Brain pericyte (primary cell): ENCODE measurements at regions not wholly inside any gene's neighbourhood (a gene's known extent, or its start where the extent isn't known, plus 50 kb on each side); places are given as distances from the start of the nearest gene placed in this dataset.
"Not testable (repeated sequence)": the region's sequence is repeated elsewhere in the genome, so short reads cannot be mapped to it uniquely, and the experiment has no call there.

Experiments
- DNase-seq: peaks from one replicate; pipeline ENCODE4 v3.0.0-alpha.2; 2012; ENCODE audit warnings: low read depth, low spot score

DNA sequence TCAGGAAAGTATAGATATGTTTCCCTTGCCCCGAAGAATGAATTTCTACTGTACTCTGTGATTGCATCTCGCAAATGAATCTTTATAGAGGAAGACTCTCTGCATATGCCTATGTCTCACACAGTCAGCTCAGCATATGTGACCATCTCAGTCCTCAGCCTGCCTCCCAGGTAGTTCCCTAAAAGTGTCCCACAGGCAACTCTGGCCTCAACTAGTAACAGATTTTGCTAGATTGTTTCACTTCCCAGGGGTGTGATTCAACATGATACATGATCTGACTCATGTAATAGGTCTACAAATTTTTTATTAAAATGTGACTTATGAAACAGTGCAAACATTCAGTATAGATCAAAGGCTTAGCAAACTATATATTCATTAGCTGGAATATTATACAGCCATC lies 296.6 kb upstream of the CRIM1 start:
- DNase-seq = no peak

- DNase-seq = no peak
These were observed 297.5 kb upstream of the CRIM1 start for GRCh38 chr2:36058076-36058475.

- DNase-seq = no peak
These were observed 302.8 kb upstream of the CRIM1 start for GRCh38 chr2:36052819-36053218.

- DNase-seq = no peak
These were observed 311.2 kb upstream of the CRIM1 start for GRCh38 chr2:36044411-36044810.

DNA sequence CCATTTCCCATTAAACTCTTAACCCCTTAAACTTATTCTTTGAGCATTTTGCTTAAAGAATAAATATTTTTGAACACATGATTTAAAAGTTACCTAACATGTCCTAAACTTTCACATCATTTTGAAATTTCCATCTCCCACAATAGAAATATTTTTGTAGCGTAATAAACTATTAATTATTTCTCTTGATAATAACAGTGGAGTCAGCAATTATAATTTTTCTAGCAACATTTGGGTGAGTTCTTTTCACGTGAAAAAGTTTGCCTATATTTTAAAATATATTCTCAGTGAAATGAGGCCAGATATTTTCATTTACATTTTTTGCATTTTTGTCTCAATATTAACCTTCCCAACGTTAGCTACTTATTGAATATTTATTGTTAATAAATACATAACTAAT lies 320.4 kb upstream of the CRIM1 start:
- DNase-seq = no peak

DNA sequence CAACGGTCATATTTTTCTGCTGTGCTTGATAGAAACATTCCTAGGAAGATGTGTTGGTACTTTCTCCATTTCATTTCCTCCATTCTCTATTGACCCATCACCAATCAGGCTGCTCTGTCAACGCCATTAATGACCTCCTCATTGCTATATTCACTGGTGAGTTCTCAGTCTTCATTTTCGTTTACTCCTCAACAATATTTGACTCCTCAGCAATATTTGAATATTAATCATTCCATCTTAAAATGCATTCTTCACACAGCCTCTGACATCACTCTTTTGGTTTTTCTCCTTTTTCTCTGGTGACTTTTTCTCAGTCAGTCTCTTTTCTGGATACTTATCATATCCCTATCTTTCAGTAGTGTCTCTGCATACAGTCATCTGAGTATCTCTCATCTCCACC lies 323.5 kb upstream of the CRIM1 start:
- DNase-seq = no peak

- no peak for DNase-seq
These were observed 324.1 kb upstream of the CRIM1 start for GRCh38 chr2:36031471-36031870.

DNA sequence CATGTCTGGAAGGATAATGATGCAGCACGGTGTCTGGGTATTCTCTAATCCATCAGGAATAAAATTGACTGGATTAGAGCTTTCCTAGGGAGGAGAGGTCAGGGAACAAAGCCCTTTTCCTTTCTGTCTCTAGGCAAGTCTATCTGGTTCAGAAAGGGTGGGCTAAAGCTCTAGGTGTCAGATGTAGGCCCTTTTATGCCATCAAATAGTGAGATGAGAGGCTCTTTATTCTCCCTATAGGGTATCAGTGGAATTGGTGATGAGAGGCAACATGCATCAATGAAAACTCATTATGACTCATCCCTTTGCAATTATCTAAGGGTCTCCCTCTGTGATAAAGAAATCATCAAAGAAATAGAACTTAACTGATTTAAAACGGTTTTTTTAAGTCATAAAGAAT lies 328.0 kb upstream of the CRIM1 start:
- no peak for DNase-seq

GRCh38 chr2:36013064-36013463 lies 342.5 kb upstream of the CRIM1 start:
- DNase-seq = no peak

DNA sequence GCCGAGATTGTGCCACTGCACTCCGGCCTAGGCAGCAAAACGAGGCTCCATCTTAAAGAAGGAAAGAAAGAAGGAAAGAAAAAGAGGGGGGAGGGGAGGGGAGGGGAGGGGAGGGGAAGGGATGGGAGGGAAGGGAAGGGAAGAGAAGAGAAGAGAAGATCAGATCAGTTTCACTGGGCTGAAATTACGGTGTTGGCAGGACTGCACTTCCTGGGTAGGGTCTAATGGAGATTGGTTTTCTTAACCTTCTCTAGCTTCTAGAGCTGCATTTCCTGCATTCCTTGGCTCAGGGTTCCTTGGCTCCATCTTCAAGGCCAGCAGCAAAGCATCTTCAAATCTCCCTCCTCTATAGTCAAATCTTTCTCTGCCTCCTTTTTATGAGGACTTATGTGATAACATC lies 349.1 kb upstream of the CRIM1 start:
- no peak for DNase-seq

DNA sequence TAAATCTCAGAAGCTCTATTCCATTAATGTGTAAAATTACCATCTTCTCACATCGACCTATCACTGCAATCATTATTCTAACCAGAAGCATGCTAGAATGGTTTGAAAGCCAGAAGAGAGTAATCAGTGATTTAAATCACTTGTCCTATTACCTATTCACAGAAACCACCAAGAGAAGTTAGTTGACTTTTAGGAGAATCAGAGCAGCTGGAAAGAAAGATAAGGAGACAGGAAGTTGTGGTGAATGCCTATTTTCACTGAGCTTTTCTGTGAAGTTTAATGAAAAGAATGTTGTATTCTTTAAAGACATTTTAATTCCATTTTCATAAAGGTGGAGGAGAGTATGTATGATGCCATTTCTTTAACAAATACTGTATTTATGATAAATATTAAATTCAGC lies 352.6 kb upstream of the CRIM1 start:
- no peak for DNase-seq

GRCh38 chr2:35997488-35997887 lies 358.1 kb upstream of the CRIM1 start:
- DNase-seq = no peak

- no peak for DNase-seq
These were observed 366.1 kb upstream of the CRIM1 start for GRCh38 chr2:35989503-35989902.

DNA sequence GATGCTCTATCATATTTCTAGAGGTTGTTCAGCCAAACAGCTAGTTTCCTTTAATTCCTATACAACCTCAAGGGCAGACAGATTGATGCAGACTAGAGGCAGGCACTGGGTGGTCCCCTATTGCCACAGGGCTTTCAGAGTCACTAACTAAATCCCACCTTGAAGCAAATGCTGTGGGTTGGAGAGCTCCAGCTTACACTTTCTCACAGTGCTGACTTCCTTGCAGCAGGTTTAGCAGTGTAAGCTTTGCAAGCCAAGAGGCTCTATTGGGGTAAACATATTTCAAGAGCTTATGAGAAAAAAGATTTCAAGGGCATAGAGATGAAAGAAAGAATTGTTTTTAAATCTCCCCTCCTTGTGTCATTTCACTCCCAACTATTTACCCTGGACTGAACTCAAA lies 366.5 kb upstream of the CRIM1 start:
- DNase-seq = no peak

GRCh38 chr2:35986871-35987270 lies 368.7 kb upstream of the CRIM1 start:
- DNase-seq = no peak

- no peak for DNase-seq
These were observed 377.4 kb upstream of the CRIM1 start for GRCh38 chr2:35978218-35978617.

GRCh38 chr2:35976611-35977010 lies 379.0 kb upstream of the CRIM1 start:
- DNase-seq = no peak

DNA sequence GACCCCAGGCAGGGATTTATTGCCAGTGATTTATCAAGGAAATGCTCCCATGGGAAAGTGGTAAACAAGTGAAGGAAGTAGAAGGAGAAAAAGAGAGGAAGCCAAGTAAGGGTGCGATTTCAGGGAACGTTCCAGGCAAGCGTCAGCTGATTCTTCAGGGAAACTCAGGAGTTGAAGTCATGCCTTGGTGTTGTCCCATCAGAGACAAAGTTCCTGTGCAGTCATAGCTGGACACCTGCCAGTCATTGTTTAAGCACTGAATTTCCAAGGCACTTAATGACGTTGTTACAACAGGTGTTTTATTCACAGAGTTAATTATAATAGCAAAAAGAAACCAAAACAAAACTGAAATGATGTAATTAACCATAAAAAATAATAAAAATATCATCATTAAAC lies 381.8 kb upstream of the CRIM1 start:
- no peak for DNase-seq

GRCh38 chr2:35973132-35973736 lies 382.3 kb upstream of the CRIM1 start:
- no peak for DNase-seq

DNA sequence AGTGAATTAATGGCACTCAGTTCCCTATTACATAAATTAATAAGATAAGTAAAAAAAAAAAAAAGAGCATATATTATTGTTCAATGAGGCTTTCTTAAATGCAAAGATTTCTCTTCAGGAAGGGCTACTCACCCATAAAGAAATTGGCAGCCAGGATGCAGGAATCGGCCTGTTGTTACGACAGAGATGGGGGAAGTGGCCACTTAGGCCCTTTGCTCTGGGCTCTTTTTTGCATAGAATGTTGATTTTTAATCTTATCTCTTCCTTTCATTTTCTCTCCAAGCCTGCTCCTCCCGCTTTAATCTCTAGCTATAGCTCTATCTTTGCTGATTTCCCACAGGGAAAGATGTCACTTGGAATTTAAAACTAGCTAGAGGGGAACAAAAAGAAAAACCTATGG lies 391.8 kb upstream of the CRIM1 start:
- no peak for DNase-seq

DNA sequence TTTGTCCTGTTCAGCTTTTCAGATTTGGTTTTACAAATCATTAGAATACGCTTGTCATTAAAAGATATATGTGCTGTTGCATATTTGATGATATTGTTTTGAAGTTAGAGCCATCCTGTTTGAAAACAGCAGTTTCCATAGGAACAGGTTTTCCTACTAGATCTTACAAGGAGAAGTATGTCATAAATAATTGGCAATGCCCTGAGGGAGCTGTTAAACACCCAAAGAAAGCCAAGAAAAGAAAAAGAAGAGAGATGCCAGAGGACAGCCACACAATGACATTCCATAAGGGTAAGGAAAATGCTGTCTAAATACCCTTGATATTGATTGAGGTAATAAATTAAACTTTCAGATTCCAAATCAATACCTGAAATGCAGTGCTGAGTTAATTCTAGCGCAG lies 392.2 kb upstream of the CRIM1 start:
- DNase-seq = no peak

DNA sequence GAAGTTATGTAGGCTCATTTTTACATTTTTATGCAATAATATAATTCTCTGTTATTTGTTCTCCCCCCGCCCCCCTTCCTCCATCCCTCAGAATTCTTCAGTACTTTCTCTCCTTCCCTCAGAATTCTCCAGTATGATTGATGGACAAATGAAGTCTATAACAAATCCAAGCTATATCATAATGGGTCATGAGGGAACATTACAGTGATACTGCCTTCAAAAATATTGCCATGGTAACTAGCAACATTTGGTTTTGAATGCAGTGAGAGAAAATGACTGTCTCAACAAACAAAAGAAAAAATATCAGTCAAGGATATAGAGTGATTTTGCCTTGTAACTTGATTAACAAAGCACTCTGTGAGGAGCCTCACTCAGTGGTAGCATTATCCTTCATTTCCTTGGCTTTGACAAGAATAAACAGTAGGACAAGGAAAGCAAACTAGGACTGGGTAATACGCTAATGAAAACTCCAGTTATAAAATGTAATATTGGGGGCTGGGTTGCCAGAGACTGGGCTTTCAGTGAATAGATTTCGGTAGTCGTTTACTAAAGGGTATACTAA lies 392.9 kb upstream of the CRIM1 start:
- DNase-seq = no peak

DNA sequence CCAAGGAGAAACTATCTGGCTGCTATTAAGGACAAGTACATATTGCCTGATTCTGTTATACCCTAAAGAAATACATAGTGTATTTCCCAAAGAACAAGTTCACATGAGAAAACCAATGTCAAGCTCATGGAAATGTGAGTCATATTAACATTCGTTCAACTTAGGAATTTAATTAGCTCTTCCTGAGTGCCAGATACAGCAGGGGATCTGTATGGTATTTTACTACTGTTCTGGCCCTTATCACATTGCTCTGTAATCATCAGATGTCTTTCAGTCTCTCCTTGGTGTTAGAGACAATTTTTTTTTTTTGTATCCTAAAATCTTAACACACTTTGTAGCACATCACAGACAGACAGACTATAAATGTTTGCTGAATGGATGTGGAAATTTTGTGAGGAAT lies 395.0 kb upstream of the CRIM1 start:
- DNase-seq = no peak

GRCh38 chr2:35957053-35957452 lies 398.5 kb upstream of the CRIM1 start:
- not testable (repeated sequence) for DNase-seq
